RWPE2 (cell line): ENCODE measurements at regions not wholly inside any gene's neighbourhood (a gene's known extent, or its start where the extent isn't known, plus 50 kb on each side); places are given as distances from the start of the nearest gene placed in this dataset.

Experiments
- ATAC-seq: fragments of 200-7000 bp; cut with Tn5 transposase; 3 replicates; pipeline ENCODE4 v1.9.1; 2021; ENCODE audit warnings: low read depth
- DNase-seq: peaks from one replicate; pipeline ENCODE4 v3.0.0-alpha.2; 2020; ENCODE audit warnings: low spot score
- H3K27ac ChIP-seq: fragments of 450-650 bp; 2 replicates; pipeline ENCODE4 v1.5.1; 2017; ENCODE audit warnings: mild to moderate bottlenecking; ENCODE audit not compliant: poor library complexity, severe bottlenecking
- H3K27me3 ChIP-seq: fragments of 250-450 bp; sonication (Bioruptor Pico); 2 replicates; pipeline ENCODE4 v1.5.1; 2021; ENCODE audit warnings: mild to moderate bottlenecking, moderate library complexity; ENCODE audit not compliant: insufficient read depth, poor library complexity, severe bottlenecking
- H3K36me3 ChIP-seq: fragments of 250-450 bp; sonication (Bioruptor Pico); 2 replicates; pipeline ENCODE4 v1.5.1; 2020; ENCODE audit warnings: low read depth, mild to moderate bottlenecking, moderate library complexity
- H3K4me1 ChIP-seq: fragments of 250-450 bp; sonication (Bioruptor Pico); 2 replicates; pipeline ENCODE4 v1.5.1; 2021; ENCODE audit warnings: mild to moderate bottlenecking, moderate library complexity; ENCODE audit not compliant: insufficient read depth, poor library complexity, severe bottlenecking
- H3K4me3 ChIP-seq: fragments of 250-450 bp; sonication (Bioruptor Pico); 2 replicates; pipeline ENCODE4 v1.5.1; 2021; ENCODE audit warnings: mild to moderate bottlenecking, moderate library complexity; ENCODE audit not compliant: severe bottlenecking
- H3K9me3 ChIP-seq: fragments of 250-450 bp; sonication (Bioruptor Pico); 2 replicates; pipeline ENCODE4 v1.5.1; 2021; ENCODE audit warnings: mild to moderate bottlenecking, moderate library complexity; ENCODE audit not compliant: severe bottlenecking
- CTCF ChIP-seq: fragments of 450-650 bp; IDR thresholded peaks from one replicate; pipeline ENCODE4 v1.5.1; 2017; ENCODE audit warnings: mild to moderate bottlenecking, moderate library complexity; ENCODE audit not compliant: poor library complexity, severe bottlenecking

DNA sequence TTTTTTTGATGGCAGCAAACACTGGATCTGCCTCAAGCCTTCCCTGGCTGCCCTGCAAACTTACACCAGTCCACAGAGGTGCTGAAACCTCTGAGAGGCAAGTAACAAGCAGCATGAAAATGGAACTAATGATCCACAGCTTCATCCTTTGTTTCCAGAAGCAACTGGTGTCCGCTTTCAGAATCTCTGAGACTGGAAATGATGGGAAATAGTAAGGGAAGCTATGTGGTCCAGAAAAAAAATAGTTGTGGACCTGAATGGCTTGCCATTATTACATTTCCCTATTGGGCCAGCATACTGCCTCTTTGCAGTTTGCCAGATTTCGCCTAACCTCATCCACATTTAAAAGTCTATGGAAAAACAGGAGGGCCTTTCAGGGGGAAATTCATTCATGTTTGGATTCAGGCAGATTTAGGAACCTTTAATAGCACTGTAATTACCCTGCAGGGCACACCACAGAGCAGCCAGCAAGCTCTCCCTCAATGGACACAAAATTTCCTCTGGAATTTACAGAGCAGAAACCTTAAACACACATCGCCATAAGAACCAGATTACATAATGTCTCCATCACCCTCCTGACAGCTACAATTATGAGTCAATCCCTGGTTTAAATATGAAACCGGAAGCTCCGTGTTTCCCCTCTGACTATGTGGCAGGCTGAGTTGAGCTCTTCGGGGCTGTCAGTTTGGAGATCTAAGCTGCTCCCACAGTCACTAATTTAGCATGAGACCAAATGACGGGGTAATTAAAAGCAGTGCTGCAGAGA lies 134.4 kb downstream of the TMCO5A start:
- Histone ChIP-seq H3K4me1 (peaks cover 29% of the 10 kb centered on the region), H3K36me3 (no peaks in the 10 kb centered on the region), H3K27ac (peak overlapping the region; percentile 68), H3K9me3 (no peaks in the 10 kb centered on the region), H3K27me3 (no peaks in the 10 kb centered on the region), H3K4me3 (no peak overlapping the region)
- no peak for DNase-seq
- TF ChIP-seq CTCF, result no peak
- peak; percentile 64 for ATAC-seq

- peak; percentile 85 for ATAC-seq
- H3K27ac ChIP-seq, result peak overlapping the region; percentile 68
Observed at GRCh38 chr15:38069511-38070011, 135.1 kb downstream of the TMCO5A start.

DNA sequence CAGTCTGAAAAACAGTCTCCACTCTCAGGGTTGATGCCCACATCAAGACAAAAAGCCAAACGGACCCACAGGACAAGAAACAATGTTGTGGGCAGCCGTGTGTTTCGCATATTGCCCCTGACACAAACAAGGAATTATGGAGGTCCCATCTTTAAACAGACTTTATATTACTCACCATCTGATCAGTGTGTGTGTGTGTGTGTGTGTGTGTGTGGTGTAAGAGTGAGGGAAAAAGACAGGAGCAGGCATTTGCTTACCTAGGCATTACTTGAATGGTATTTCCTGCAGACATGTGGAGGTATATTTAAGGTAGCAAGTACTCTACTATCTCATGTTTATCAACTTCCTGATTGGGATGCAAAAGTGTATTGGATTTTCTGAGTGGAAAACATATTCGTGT lies 136.3 kb downstream of the TMCO5A start:
- Histone ChIP-seq H3K4me3 (no peak overlapping the region), H3K36me3 (no peaks in the 10 kb centered on the region), H3K27me3 (no peaks in the 10 kb centered on the region), H3K4me1 (peaks cover 39% of the 10 kb centered on the region), H3K9me3 (no peaks in the 10 kb centered on the region), H3K27ac (no peak overlapping the region)
- ATAC-seq, result no peak
- TF ChIP-seq CTCF, result no peak
- DNase-seq, result no peak

More at GRCh38 chr15:38069511-38070011, 135.1 kb downstream of the TMCO5A start:
- no peak for TF ChIP-seq CTCF
- no peak overlapping the region for H3K4me3 ChIP-seq
- H3K36me3 ChIP-seq, result no peaks in the 10 kb centered on the region
- no peaks in the 10 kb centered on the region for H3K27me3 ChIP-seq
- DNase-seq, result peak; percentile 82
- no peaks in the 10 kb centered on the region for H3K9me3 ChIP-seq
- peaks cover 33% of the 10 kb centered on the region for H3K4me1 ChIP-seq

- no peaks in the 10 kb centered on the region for H3K36me3 ChIP-seq
- ATAC-seq (no peak), DNase-seq (no peak)
- H3K4me1 ChIP-seq, result peaks cover 39% of the 10 kb centered on the region
- no peak overlapping the region for H3K4me3 ChIP-seq
- no peaks in the 10 kb centered on the region for H3K27me3 ChIP-seq
- no peak for TF ChIP-seq CTCF
- peak overlapping the region; percentile 75 for H3K27ac ChIP-seq
- H3K9me3 ChIP-seq, result no peaks in the 10 kb centered on the region
Observed at GRCh38 chr15:38071211-38071972, 137.0 kb downstream of the TMCO5A start.
